Type B pancreatic cell (in vitro differentiated cells): ENCODE measurements at regions not wholly inside any gene's neighbourhood (a gene's known extent, or its start where the extent isn't known, plus 50 kb on each side); places are given as distances from the start of the nearest gene placed in this dataset.

Experiments
- DNase-seq: peaks from one replicate; pipeline ENCODE4 v3.0.0; 2021; ENCODE audit warnings: mixed read lengths; ENCODE audit not compliant: unreplicated experiment; ENCODE audit errors: extremely low spot score
- H3K27ac Mint-ChIP-seq: 2 replicates; pipeline ENCODE4 v1.8.0; 2021; ENCODE audit warnings: mild to moderate bottlenecking, mixed read lengths
- H3K27me3 Mint-ChIP-seq: 2 replicates; pipeline ENCODE4 v1.8.0; 2021; ENCODE audit warnings: mixed read lengths
- H3K36me3 Mint-ChIP-seq: 2 replicates; pipeline ENCODE4 v1.8.0; 2021; ENCODE audit warnings: mixed read lengths
- H3K4me1 Mint-ChIP-seq: one replicate; pipeline ENCODE4 v1.8.0; 2021; ENCODE audit warnings: mixed read lengths; ENCODE audit not compliant: unreplicated experiment
- H3K4me3 Mint-ChIP-seq: 2 replicates; pipeline ENCODE4 v1.8.0; 2021; ENCODE audit warnings: mild to moderate bottlenecking, mixed read lengths
- H3K9me3 Mint-ChIP-seq: 2 replicates; pipeline ENCODE4 v1.8.0; 2021; ENCODE audit warnings: mixed read lengths
- TF ChIP-seq, protein P1 (sequence below): fragments of 200-600 bp; sonication (generic); conservative IDR thresholded peaks from 2 replicates; pipeline ENCODE4 v1.5.0; 2021; ENCODE audit warnings: antibody characterized with exemption, mild to moderate bottlenecking

DNA sequence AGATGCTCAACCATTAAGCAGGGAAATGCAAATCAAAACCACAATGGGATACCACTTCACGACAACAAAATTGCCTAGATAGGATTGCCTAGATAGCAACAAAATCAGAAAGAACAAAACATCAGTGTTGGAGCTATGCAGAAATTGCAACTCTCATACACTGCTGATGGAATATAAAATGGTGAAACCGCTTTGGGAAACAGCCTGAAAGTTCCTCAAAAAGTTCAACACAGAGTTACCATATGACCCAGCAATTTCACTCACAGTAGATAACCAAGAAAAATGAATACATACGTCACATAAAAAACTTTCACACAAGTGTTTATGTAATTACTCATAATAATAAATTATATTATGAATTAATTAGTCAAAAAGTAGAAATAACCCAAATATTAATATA lies 78.3 kb downstream of the MAFB start:
- no peaks in the 10 kb centered on the region for H3K4me1 Mint-ChIP-seq
- no peak overlapping the region for H3K4me3 Mint-ChIP-seq
- no peaks in the 10 kb centered on the region for H3K36me3 Mint-ChIP-seq

DNA sequence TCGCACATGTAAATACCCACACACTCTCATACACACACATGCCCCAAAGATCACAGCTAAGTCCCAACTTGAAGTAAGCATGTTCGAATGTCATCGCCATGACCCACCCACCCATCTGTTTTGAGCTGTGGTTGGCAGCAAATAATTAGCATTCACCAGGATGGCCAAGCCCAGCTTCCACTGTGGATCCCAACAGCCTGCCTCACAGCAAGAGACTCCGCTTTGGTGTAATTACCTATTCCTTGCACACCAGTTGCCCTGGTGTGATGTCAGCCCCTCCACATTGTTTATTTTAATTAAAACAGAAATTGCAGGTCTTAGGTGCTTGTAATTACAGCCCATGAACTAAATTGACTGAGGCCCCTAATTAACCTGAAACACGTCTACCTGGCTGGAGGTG lies 81.1 kb downstream of the MAFB start:
- no peaks in the 10 kb centered on the region for H3K9me3 Mint-ChIP-seq
- TF ChIP-seq, protein P1, sequence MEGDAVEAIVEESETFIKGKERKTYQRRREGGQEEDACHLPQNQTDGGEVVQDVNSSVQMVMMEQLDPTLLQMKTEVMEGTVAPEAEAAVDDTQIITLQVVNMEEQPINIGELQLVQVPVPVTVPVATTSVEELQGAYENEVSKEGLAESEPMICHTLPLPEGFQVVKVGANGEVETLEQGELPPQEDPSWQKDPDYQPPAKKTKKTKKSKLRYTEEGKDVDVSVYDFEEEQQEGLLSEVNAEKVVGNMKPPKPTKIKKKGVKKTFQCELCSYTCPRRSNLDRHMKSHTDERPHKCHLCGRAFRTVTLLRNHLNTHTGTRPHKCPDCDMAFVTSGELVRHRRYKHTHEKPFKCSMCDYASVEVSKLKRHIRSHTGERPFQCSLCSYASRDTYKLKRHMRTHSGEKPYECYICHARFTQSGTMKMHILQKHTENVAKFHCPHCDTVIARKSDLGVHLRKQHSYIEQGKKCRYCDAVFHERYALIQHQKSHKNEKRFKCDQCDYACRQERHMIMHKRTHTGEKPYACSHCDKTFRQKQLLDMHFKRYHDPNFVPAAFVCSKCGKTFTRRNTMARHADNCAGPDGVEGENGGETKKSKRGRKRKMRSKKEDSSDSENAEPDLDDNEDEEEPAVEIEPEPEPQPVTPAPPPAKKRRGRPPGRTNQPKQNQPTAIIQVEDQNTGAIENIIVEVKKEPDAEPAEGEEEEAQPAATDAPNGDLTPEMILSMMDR, result no peak
- no peak overlapping the region for H3K4me3 Mint-ChIP-seq
- H3K36me3 Mint-ChIP-seq, result no peaks in the 10 kb centered on the region
- H3K27ac Mint-ChIP-seq, result no peak overlapping the region
- peaks cover 2% of the 10 kb centered on the region for H3K27me3 Mint-ChIP-seq
- no peak for DNase-seq
- no peaks in the 10 kb centered on the region for H3K4me1 Mint-ChIP-seq

More for the DNA sequence above, 78.3 kb downstream of the MAFB start:
- Mint-ChIP-seq H3K9me3 (no peaks in the 10 kb centered on the region), H3K27ac (no peak overlapping the region), H3K27me3 (no peaks in the 10 kb centered on the region)
- TF ChIP-seq, protein P1, result no peak
- DNase-seq, result no peak

DNA sequence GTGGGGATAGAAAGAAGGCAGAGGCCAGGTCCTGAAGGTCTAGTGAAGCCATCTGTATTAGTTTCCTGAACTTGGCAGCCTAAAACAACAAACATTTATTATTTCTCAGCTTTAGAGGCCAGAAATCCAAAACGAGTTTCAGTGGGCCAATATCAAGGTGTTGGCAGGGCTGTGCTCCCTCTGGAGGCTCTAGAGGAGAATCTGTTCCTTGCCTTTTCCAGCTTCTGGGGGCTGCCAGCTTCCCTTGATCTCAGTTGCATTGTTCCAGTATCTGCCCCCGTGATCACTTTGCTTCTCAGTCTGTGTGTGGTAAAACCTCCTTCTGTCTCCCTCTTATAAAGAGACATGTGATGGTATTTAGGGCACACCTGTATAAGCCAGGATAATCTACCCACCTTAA lies 82.4 kb downstream of the MAFB start:
- Mint-ChIP-seq H3K27ac (no peak overlapping the region), H3K27me3 (peaks cover 2% of the 10 kb centered on the region), H3K36me3 (no peaks in the 10 kb centered on the region), H3K4me3 (no peak overlapping the region), H3K9me3 (no peaks in the 10 kb centered on the region), H3K4me1 (no peaks in the 10 kb centered on the region)
- TF ChIP-seq, protein P1, result no peak
- DNase-seq, result no peak

DNA sequence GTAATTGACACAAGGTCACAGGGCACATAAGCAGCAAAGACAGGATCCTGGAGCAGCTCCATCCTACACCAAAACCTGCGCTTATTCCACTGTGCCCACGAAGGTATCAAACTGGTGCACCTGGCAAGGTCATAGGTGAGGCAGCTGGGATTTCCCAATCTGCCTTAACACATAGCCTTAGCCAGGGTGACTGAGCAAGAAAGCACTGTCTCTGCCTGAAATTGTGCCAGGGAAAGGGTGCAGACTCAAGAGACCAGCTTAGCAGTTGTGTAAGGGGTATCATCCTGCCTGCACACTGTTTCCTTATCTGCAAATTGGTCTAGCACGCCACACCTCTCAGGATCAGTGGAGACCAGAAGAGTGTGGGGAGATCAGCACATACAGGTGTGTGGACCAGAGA lies 82.8 kb downstream of the MAFB start:
- Mint-ChIP-seq H3K4me3 (no peak overlapping the region), H3K36me3 (no peaks in the 10 kb centered on the region), H3K27me3 (peaks cover 2% of the 10 kb centered on the region), H3K9me3 (no peaks in the 10 kb centered on the region), H3K4me1 (peaks cover under 1% of the 10 kb centered on the region), H3K27ac (no peak overlapping the region)
- DNase-seq, result no peak
- TF ChIP-seq, protein P1, result no peak

DNA sequence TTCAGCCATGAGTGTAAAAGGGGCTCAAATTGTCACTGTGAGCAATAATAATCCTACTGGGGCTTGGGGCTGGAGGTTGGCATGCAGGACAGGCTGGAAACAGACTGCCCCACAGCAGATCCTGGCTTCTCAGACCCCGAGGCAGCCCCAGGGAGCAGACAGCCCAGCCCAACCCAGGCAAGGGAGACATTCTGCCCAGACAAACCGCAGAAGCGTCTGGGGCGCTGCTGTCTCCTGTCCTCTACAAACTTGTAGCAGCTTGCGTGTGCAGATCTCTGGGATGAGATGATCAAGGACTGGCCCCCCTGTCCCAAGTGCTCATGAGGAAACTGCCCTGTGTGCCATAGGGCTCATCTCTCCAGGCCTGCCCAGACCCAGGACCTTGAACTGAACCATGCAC lies 84.6 kb downstream of the MAFB start:
- Mint-ChIP-seq H3K9me3 (no peaks in the 10 kb centered on the region), H3K36me3 (peaks cover 3% of the 10 kb centered on the region), H3K27ac (no peak overlapping the region), H3K4me3 (no peak overlapping the region), H3K4me1 (peaks cover 7% of the 10 kb centered on the region), H3K27me3 (peaks cover 2% of the 10 kb centered on the region)
- DNase-seq, result no peak
- TF ChIP-seq, protein P1, result no peak

DNA sequence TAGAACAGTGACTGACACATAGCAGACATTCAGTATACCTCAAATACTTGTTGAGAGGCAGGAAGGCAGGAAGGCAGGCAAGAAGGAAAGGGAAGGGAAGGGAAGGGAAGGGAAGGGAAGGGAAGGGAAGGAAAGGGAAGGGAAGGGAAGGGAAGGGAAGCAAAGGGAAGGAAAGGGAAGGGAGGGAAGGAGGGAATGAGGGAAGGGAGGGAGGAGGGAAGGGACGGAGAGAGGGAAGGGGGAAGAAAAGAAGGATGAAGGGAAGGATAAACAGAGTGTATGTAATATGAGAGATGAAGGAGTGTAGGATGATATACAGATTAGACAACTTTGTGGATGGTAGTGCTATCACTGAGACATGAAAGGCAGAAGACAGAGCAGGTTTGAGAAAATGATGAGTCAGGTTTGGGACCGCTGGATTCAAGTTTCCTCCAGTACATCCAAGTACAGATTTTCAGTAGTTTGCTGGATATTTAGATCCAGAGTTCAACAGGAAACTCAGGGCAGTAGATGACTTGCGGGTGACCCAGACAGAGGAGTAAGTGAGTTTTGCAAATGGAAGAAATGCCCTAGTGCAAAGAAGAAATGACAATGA lies 85.9 kb downstream of the MAFB start:
- Mint-ChIP-seq H3K4me1 (peaks cover 7% of the 10 kb centered on the region), H3K36me3 (peaks cover 3% of the 10 kb centered on the region), H3K27me3 (peaks cover 2% of the 10 kb centered on the region), H3K27ac (no peak overlapping the region), H3K9me3 (peaks cover 6% of the 10 kb centered on the region), H3K4me3 (no peak overlapping the region)
- TF ChIP-seq, protein P1, result no peak
- no peak for DNase-seq
